Effector CD4-positive, alpha-beta T cell (primary cell): ENCODE measurements at regions not wholly inside any gene's neighbourhood (a gene's known extent, or its start where the extent isn't known, plus 50 kb on each side); places are given as distances from the start of the nearest gene placed in this dataset.

ENCODE experiments used
- DNase-seq: peaks from one replicate; pipeline ENCODE4 v3.0.0-alpha.2; 2020

DNA sequence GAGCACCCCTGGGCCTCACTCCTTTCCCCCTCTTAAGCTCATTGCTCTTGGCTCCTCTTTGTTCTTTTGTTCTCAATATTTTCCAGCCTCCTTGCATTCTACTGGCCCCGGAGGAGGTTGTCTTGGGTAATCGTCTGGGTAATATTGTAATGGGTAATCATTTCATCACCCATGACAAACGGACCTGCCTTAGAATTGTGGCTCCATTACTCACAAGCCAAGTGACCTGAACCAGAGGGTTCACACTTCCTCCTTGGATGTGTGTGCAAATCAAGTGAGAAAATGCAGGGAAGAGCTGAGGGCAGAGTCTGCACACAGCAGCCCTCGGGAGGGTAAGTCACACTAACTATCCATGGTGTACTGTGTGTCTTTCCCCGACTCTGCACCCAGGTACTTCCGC, 305.0 kb downstream of the BUD13 start:
- no peak for DNase-seq

DNA sequence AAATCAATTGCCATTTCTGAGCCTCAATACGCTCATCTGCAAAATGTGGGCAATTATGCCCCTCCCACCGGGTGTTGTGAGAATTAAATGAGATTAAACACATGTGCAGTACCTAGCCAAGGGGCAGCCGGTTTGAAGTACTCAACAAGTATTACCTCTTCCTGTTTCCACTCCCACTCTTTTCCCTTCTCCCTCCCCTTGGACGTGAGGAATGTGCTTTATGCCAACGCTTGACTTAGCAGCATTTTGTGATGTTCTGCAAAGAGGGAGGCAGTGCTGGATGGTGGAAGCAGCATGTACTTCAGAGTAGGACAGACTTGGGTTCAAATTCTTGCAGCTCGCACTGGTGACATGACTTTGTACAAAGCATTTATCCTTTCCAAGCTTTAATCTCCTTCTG, 306.0 kb downstream of the BUD13 start:
- no peak for DNase-seq

DNA sequence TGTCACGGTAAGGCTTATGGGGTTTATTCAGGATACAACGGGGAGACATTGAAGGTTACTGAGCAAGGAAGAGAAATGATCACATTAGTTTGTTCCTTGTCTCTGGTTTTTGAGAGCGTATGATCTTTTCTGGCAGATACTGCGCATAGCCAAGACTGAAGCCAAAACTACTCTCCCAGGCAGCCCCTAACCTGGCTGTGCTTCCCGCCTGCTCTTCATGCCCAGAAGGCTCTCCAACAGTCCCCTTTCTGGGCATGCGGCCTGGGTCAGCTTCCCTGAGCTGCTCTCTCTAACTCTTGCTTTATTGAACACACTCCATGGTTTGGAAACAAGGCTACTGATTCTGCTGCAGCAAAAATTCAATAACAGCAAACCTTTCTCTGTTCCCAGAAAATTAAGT, 306.6 kb downstream of the BUD13 start:
- DNase-seq = no peak

DNA sequence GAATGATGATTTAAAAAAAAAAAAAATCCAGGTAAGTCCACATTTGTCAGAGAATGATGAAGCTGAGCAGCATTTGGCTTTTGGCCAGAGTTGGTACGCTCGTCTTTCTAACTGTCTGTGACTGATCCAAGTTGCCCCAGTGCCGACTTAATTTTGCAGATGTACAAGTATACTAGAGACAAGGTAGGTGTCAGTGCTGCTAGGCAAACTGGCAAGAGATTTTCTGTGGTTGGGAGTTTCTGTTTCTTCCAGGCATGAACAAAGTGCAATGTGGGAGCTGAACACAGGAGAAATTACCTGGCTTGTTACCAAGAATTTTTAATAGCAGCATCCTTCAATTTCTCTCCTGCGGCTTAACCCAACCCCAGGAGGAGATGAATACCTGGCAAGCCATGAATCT, 307.7 kb downstream of the BUD13 start:
- DNase-seq = no peak

DNA sequence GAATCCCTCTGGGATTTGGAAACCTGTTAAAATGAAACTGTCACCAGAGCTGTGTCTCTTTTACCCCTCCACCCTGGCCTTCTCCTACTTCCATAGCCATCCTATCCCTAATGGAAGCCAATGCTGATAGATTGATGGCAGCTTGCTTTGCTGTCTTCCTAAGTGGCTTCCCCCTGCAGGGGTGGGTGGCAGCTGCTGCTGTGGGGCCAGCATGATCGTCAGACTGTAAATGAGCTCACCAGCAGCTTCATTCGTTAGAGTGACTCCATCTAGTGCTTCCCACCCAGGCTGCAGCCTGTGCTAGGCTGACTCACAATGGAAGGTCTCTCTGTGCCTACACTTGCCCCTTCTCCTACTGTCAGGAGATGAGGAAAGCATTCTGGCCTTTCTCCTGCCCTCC, 311.0 kb downstream of the BUD13 start:
- no peak for DNase-seq

DNA sequence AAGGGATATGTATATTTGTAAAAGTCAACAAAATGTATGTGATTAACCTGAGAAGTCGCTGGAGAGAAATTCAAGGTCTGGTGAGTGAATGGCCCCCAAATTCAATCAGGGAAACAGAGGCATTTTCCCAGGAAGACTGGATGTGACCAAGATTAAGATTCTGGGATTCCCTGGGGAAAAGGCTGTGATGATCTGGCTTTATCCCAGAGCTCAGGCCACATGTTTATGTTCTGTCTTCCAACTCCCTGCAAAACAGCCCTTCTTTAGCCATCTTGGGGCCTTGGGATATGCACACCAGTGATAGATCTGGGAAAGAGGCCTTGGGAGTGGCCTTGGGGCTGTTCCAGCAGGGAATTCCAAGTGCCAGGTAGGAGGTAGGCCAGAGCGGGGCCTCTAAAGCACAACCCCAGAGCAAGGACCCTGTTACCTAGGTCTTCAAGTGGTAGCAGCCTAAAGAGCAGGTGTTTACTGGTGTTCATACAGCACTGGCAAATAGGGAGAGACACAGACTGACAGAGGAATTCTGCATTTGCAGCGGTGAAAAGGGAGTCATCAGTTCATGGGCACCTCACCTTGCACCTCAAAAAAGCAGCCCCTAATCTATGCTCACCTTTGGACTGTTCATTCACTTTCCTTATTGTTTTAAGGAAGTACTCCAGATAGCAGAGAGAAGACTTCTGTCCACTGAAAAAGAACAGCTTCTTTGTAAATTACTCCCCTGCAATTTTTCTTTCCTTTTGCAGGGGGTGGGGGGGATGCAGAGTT, 312.4 kb downstream of the BUD13 start:
- no peak for DNase-seq

DNA sequence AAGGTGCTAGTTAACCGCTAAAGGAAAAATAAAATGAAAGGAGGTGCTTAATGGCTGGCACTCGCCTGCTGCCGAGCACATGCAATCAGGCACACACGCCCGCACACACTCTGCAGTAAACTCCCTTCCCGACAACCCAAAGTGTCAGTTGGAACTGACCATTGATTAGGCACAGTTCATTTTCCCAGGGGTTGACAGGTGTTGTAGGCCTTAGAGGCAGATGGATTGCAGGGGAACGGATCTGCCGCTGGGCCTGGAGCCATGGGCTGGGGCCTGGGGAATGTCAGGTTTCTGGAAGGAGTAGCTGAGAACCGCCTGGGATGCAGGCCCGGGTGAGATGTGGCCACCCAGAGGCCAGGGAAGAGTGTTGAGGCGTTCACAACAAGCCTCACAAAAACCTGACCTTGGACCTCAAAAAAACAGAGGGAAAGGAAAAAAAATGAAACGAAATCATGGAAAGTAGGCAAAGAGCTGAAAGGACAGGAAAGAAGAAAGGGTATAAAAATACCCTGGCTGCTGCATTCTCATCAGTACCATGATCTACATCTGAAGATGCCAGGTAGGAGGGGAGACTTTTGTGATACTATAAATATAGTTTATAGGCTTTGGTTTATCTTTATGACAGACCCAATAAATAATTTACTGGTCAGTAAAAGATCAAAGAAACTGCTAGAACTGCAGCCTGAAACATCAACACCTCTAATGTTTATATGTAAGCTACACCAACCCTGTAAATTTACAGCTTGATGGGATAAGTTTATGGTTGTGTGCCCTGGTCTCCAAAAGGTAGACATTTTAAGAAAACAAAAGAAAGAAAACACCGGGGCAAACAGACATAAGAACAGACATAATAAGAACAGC, 313.4 kb downstream of the BUD13 start:
- DNase-seq = no peak

DNA sequence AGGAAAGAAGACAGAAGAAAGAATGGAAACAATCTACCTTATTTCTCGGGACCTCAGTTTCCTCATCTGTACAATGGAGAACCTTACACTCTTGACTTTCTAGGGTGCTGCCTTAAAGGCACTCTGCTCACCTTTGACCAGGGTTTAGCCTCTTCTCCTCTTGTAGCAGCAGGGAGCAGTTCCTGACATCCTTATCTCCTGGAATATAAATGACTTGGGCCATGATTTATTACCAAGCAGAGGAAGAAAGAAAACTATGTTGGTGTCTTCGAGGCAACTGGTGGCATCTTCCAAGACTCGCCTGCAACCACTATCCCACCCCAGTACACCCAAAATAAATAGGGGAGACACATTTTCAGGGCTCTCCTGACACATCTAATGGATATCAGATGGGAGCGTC, 314.2 kb downstream of the BUD13 start:
- no peak for DNase-seq

DNA sequence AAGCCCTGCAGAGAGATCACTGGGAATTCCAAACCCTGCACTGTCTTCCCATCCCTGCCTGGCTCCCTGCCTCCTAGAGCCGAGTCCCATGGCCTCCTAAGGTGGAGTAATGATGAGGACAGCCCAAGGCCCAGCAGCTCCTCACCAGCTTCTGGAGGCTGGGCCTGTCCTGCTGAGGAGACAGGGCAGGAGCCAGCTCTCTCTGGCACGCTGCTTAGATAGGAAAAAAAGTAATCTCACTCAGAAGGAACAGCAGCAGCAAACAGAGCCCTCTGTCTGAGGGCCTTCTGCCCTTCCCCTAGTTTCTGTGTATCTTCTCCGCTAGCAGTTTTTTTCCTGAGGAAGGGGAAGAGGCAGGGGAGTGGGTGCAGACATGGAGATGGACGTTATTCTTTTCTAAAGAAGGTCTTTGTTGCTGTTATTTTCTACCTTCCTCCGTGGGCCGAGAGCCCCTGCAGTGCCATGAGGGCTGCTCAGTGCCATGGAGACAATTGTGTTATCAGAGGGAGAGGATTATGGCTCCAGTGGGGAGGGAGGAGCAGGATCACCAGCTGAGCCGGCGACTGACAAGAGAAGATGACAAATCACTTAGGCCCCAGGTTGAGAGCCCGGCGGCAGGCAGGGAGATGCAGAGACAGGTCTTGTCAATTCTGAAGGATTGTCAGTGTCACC, 315.3 kb downstream of the BUD13 start:
- DNase-seq = no peak

DNA sequence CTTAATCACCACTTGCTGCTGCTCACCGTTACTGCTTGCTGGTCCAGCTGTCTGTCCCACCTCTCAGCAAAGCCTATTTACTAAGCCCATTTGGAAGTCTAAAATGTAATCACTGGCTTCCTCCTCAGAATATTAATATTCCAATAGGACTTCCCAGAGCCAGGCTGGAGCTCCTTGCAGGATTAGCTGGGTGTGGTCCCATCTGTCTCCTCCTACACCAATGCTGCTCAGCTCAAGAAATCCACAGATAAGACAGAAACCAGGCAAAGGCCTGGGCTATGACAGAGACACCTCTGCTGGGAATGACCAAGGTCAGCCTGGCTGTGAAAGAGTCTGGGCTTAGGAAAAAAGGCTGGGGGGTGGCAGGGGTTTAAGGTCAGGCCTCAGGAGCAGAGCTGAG, 317.8 kb downstream of the BUD13 start:
- DNase-seq = no peak

DNA sequence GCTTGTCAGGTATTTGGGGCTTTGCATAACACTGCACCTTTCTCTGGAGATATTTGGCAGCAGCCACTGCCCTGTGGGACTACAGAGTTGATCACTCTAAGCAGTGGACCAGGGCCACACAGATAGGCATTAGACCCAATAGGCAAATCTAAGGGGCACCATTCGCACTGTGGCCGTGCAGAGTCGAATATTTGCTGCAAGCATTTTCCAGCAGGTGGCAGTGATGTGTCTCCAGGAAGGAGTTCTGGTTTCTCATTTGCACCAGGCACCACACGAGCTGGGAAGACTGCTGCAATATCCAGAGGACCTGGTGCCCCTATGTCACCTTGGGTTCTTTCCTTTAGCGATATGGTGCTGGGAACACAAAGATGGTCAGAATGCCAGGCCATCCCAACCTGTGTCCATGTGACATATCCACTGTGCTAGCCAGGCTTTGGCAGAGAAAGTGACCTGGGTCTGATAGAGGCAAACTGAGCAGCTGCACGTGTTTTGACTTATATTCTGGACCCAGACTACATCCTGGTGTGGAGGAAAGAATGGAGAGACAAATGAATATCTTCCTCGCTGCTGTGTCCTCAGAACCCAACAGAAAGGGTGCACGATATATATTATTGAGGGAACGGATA, 318.7 kb downstream of the BUD13 start:
- DNase-seq = no peak

DNA sequence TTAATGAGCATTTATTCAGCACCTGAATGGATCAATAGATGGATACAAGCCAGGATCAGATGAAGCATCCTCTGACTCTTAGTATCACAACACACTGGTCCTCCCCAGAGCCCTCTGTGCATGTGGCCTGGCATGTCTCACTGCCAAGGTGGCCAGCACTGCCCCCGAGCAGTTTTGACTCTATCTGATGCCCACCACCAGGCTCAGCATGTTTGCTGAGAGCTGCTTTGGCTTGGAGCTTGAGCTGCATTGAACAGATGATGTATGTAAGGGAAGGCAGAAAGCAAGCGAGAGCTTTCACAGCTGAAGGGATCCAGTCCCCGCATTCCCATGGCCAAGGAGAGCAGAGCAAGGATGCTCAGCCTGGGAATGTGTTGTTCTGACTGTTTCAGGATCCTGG, 320.3 kb downstream of the BUD13 start:
- no peak for DNase-seq

DNA sequence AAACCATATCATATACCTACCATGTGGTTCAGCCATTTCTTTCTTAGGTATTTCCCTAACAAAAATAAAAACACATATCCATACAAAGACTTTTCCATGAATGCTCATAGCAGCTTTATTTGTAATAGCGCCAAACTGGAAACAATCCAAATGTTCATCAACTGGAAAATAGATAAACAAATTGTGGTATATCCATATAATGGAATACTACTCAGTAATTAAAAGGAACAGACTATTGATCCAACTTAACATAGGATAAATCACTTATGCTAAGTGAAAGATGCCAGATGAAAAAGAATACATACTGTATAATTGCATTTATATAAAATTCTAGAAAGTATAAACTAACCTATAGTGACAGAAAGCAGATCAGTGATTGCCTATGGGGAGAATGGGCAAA, 323.3 kb downstream of the BUD13 start:
- DNase-seq = no peak

DNA sequence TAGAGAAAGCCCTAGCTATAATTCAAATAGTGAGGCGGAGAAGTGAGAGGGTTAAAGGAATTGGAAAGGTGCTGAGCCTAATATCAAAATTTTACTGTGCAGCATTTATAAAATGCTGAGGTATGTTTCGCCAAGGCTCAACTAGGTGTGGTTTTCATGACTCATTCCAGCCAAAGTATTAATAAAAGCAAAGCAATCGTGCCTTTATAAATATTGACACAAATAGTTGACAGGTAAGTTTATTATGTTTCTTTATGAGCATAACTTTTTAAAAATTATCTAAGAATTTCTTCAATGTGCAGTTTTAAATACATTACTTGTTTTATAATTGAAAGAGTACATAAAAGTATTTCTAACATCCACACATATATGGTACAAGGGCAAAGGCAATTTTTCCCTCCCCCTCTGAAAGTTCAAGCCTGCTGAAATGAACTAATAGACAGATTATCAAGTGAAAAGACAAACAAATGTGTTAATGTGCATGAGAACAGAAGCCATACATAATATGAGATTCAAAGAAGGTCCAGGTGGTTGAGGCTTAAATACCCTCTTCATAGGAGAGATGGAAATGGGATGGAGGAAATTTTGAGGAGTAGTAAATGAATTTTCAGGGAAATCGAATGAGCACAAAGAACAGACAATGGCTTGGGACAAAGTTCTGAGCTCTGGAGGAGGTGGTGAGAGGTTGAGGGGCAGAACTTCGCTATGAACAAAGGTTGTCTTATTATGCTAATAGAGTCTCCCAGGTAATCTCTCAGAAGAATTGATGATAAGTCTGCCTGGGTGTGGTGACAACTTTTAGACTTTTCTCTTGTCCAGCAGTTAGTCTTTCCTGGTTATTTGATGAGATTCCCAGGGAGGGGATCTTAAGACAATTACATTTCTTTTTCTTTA, 326.5 kb downstream of the BUD13 start:
- no peak for DNase-seq

DNA sequence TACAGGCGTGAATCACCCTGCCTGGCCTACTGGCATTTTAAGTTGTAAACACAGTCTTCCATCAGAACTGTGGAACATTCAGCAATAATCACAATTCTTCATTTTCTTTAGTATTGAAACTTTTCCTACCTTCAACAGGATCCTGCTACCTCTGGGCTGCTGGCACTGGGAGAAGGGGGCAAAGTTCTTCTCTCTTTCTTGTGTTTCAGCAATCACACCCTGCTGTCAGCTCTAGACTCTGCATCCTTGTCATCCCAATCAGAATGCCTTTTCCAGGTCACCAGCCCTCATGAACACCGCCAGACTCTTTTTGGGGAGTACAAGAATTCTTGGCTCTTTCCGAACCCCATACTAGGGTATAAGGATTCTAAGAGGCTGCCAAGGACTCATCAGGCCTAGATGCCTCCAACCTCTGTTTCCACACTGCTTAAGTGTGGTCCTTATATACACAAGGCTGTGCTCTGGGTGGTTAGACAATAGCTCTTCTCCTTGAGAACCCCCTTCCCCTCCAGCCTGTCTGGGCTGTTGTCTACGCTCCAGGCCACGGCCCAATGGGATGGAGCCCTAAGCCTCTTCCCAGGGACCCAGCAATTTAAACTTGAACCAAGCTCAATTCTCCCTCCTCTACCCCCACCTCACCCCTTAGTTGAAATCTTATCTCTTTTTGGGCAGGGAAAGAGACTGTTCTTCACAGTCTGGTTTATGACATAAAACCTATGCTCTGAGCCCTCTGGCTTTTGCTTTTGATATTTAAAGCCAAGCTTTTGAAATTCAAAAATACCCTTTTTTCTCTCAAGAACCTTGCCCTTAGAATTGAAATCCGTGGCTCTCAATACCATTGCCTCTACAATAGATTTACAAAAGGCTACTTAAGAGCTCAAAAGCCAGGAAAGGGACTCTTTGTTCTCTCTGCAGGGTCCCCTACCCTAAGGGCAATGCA, 327.4 kb downstream of the BUD13 start:
- DNase-seq = no peak

DNA sequence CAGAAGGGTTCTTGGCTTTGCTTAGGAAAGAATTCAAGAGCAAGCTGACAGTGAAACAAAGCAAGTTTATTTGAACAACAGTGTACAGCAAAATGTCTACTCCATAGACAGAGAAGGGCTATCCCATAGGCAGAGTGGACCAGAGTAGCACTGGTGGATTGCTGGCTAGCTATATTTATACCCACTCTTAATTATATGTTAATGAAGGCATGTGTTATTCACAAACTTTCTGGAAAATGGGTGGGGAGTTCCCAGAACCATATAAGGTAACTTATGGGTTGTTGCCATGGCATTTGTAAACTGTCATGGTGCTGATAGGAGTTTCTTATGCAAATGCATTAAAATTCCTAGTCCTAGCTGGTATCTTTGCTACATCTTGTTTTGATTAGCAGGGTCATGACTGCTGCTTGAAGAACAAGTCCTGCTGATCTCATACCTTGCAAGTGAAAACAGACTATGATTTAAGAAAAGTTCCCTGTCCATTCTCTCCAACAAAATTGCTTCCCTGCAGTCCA, 330.5 kb downstream of the BUD13 start:
- DNase-seq = no peak

DNA sequence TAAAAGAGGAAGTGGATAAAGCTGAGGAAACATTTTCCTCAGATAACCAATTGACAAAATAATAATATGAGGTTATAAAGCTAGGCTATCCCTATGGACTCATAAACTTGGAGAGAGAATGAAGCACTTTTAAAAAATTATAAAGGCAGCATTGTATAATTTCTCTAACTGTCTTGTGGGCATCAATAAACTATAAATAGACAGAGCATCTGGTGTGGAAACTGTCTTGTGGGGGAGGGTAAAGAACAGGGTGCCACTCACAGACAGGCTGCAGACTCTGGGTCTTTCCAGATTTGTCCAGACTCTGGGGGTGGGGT, 333.5 kb downstream of the BUD13 start:
- no peak for DNase-seq

DNA sequence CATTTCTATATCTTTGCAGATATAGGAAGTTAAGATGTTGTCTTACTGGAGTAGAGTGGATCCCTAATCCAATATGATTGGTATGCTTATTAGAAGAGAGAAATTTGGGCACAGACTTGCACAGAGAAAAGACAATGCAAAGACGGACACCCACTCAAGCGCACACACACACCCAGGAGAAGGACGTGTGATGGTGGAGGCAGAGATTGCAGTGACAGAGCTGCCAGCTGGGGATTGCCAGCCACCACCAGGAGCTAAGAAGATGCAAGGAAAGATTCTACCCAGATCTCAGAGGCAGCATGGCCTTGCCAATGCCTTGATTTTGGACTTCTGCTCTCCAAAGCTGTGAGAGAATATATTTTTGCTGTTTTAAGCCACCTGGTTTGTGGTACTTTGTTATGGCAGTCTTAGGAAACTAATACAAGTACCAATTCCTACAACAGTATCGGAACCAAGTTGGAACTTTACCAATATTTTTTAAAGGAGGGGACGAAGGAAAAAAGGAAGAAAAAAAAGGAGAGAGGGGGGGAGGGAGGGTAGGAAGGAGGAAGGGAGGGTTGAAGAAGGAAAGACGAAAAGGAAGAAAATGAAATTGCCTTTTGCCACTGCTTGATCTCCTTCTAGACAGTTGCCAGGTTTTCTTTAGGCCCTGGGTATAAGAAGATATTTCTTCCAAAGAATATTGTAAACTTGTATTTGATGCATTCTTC, 334.0 kb downstream of the BUD13 start:
- DNase-seq = no peak

DNA sequence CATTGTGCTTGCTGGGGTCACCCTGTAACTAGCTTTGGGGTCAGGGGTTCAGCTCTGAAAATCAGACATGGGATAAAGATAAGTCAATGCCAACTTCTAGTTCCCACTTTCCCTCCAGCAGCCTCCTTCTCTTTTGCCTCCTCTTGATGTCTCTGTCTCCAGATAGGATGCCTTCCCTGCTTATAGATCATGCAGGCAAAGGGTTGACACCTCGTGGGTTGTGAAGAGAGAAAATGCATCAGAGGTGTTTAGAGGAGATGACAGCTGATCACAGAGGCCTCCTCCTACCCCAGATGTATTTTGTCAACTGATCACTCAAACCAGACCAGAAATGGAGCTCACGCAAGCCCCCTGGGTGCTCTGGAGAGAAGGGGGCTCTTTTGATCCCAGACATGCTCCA, 337.8 kb downstream of the BUD13 start:
- no peak for DNase-seq

DNA sequence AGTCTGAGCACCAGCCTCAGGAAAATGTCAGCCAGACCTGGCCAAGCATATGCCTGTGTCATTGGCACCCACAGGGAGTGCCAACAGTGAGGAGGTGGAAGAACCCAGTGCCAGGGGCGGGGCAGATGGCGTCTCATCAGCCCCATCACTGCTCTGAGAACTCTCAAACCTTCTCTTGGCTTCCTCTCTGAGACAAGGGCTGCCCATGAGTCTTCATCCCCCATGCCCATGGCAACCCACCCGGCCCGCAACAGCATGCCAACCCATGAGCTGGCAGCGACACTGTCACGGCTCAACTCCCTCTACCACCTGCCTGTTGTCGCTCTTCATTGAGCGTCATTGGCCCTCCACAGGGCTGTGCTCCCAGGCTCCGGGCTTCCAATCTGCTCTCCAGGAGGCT, 340.5 kb downstream of the BUD13 start:
- no peak for DNase-seq
